ENCODE measurements at regions not wholly inside any gene's neighbourhood (a gene's known extent, or its start where the extent isn't known, plus 50 kb on each side); places are given as distances from the start of the nearest gene placed in this dataset.

DNA sequence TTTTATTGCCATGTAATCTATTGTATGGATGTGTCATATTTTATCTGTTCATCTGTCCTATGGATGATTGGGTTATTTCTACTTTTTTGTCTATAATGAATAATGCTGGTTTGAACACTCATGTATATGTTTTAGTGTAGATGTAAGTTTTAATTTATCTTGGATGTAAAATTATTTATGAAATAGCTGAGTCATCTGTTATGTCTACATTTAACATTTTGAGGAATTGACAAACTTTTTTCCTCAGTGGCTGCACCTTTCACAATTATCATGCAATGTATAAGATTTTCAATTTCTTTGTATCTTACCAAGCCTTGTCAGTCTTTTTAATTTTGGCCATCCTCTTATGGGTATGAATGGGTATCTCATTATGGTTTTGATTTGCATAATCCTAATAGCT is 666.4 kb downstream of the DIPK2A start:
- H3K4me3 ChIP-seq, result no peak overlapping the region
- in situ Hi-C loops (cut with MboI; ENCODE audit: low pct_unique_long_range_greater_than_20kb in 2 of 9, low sequenced_read_pairs in 9 of 9, unreplicated experiment in 9 of 9), result no loop called here
- no peak for ATAC-seq (replicated peaks in 6 of 8)
- no peak overlapping the region for H3K27ac ChIP-seq
- H3K4me1 ChIP-seq (replicated peaks in 1 of 2), result peaks cover 0 to 3% of the 10 kb centered on the region in 2 donors

DNA sequence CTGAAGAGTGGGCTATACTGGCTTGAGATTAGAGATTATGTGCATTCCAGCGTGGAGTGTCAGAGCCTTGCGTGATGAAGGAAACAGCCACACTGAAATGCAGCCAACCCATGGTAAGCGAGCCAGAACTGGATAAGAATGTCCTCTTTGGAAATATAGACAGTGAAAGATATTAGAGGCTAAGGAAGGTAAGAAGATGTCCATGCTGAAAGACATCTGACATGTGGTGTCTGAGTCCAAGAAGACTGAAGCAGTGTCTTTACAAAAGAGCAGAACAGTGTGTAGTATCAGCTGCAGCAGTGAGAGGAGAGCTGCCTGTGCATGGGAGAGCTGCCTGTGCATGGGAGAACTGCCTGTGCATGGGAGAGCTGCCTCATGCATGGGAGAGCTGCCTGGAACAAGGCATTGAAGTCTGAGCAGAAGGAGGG is 672.2 kb downstream of the DIPK2A start:
- peak; percentile 75 to 99 (median 82) for ATAC-seq (replicated peaks in 6 of 8)
- Histone ChIP-seq H3K4me3 (no peak overlapping the region), H3K4me1 (replicated peaks in 1 of 2) (peaks cover 3 to 8% of the 10 kb centered on the region in 2 donors), H3K27ac (no peak overlapping the region)
- WGBS, 10 experiments, result 0 to 100% (median 68%) methylated on average over 1 to 3 of the region's 3 CpGs
- in situ Hi-C loops (cut with MboI; ENCODE audit: low pct_unique_long_range_greater_than_20kb in 2 of 9, low sequenced_read_pairs in 9 of 9, unreplicated experiment in 9 of 9), result no loop called here

DNA sequence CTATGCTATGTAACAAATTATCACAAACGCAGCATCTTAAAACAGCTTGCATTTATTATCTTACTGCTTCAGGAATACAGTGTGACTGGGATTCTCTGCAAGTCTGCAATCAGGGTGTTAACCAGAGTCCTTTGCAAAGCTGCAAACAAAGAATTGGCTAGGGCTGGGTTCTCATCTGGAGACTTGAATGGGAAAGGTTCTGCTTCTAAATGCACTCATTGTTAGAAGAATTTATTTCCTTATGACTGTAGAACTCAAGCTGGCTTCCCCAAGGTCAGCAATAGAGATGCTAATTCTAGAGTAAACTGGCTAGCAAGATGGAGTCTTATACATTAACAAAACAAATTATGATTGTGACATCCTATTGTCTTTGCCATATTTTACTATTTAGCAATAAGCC is 673.7 kb downstream of the DIPK2A start:
- Histone ChIP-seq H3K4me1 (replicated peaks in 1 of 2) (peaks cover 3 to 8% of the 10 kb centered on the region in 2 donors), H3K4me3 (no peak overlapping the region), H3K27ac (no peak overlapping the region)
- peak in 4 of 8 experiments; percentile 16 to 57 (median 48) for ATAC-seq (replicated peaks in 6 of 8)
- 0 to 71% (median 57%) methylated on average over 1 of the region's 1 CpG; no CpG with 5 or more reads in 3 of the 10 experiments for WGBS, 10 experiments
- in situ Hi-C loops (cut with MboI; ENCODE audit: low pct_unique_long_range_greater_than_20kb in 2 of 9, low sequenced_read_pairs in 9 of 9, unreplicated experiment in 9 of 9), result no loop called here

DNA sequence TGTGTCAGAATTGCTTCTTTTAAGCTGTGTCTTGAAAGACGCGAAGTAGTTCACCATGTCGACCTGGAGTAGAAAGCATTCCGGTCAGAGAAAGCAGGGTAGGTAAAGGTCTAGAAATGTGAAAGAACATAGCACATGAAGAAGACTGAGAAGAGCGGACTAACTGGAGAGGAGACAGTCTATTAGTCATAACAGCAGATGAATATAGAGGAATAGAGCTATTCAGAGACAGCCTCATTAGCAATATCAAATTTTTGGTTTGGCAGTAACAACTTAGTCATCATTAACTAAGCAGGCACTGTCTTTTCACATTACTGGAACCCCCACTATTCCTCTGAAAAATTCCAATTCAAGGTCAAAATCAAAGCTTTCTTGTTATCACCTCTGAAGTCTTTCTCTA is 678.8 kb downstream of the DIPK2A start:
- no peak overlapping the region for H3K27ac ChIP-seq
- no peak overlapping the region for H3K4me3 ChIP-seq
- in situ Hi-C loops (cut with MboI; ENCODE audit: low pct_unique_long_range_greater_than_20kb in 2 of 9, low sequenced_read_pairs in 9 of 9, unreplicated experiment in 9 of 9), result no loop called here
- no peaks in the 10 kb centered on the region for H3K4me1 ChIP-seq (replicated peaks in 1 of 2)
- WGBS, 10 experiments, result 71 to 100% (median 92%) methylated on average over 4 to 5 of the region's 5 CpGs
- ATAC-seq (replicated peaks in 6 of 8), result peak in 2 of 8 experiments; percentile 74 to 79

DNA sequence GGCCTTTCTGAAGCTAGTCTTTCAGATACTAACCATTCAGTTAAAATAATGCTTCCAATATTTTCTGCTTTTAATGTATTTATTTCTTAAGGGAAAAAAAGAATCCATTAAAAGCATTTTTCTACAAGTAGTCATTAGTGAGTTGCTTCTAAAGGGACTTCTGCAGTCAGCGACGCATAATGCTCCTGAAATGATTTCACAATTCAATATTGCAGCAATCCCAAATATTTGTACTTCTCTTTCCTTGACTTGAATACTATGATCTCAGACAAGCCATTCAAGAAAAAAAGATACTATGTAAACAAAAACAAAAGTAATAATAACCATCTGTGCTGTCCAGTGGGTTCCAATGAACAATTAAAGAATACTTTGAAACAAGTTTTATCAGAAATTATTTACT is 681.0 kb downstream of the DIPK2A start:
- no peak for ATAC-seq (replicated peaks in 6 of 8)
- no peak overlapping the region for H3K27ac ChIP-seq
- in situ Hi-C loops (cut with MboI; ENCODE audit: low pct_unique_long_range_greater_than_20kb in 2 of 9, low sequenced_read_pairs in 9 of 9, unreplicated experiment in 9 of 9), result no loop called here
- WGBS, 10 experiments, result 0 to 100% (median 94%) methylated on average over 1 to 2 of the region's 2 CpGs
- no peak overlapping the region for H3K4me3 ChIP-seq
- H3K4me1 ChIP-seq (replicated peaks in 1 of 2), result no peaks in the 10 kb centered on the region

DNA sequence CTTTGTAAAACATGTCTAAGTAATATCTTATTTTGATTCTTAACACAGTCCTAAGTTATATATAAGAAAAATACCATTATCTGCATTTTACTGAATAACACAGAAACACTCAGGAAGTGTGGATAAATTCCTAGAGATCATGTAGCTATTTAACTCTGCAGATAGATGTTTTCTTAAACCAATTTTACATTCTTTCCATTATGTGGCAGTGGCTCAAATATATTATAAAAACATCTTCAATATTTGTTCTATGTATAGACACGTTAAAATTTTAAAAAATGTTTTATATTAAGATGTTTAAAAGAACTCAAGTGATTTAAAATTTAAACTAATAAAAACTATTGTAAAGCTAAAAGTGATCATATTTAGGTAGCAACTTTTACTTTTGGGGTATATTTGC is 683.8 kb downstream of the DIPK2A start:
- in situ Hi-C loops (cut with MboI; ENCODE audit: low pct_unique_long_range_greater_than_20kb in 2 of 9, low sequenced_read_pairs in 9 of 9, unreplicated experiment in 9 of 9), result no loop called here
- no peak for ATAC-seq (replicated peaks in 6 of 8)
- Histone ChIP-seq H3K4me1 (replicated peaks in 1 of 2) (no peaks in the 10 kb centered on the region), H3K27ac (no peak overlapping the region), H3K4me3 (no peak overlapping the region)
- 0 to 100% (median 77%) methylated on average over 1 of the region's 1 CpG for WGBS, 10 experiments

DNA sequence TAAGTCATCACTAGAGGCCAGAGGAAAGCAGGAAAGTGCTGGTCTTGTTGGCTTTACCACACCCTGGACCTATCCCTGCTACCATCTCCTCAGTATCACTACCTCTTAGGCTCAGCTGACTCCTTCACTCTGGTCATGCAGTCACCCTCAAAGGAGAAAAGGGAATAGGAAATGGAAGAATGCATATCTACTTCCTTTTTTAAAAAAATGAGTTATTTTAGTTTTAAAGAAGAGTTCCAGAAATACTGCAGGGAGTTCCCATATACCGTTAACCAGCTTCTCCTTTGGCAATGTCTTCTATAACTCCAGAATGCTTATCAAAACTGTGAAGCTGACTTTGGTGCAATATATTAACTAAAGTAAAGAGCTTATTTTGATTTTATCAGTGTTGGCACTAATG is 688.6 kb downstream of the DIPK2A start:
- no peak for ATAC-seq (replicated peaks in 6 of 8)
- Histone ChIP-seq H3K4me1 (replicated peaks in 1 of 2) (no peaks in the 10 kb centered on the region), H3K4me3 (no peak overlapping the region), H3K27ac (no peak overlapping the region)
- in situ Hi-C loops (cut with MboI; ENCODE audit: low pct_unique_long_range_greater_than_20kb in 2 of 9, low sequenced_read_pairs in 9 of 9, unreplicated experiment in 9 of 9), result no loop called here
- 67 to 100% (median 100%) methylated on average over 1 of the region's 1 CpG; no CpG with 5 or more reads in 1 of the 10 experiments for WGBS, 10 experiments

DNA sequence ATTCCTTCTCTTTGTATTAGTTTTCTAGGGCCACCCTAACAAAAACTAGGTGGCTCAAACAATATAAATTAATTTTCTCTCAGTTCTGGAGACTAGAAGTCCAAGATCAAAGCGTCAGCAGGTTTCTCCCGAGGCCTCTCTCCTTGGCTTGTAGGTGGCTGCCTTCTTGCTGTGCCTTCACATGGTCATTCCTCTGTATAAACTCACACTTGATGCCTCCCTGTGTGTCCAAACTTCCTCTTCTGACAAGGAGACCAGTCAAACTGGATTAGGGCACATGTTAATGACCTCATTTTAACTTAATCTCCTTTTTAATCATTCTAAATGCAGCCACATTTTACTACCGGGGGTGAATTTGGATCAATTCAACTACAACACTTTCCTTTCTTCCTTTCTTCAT is 691.1 kb downstream of the DIPK2A start:
- 10 to 100% (median 88%) methylated on average over 1 to 3 of the region's 3 CpGs for WGBS, 10 experiments
- no peak for ATAC-seq (replicated peaks in 6 of 8)
- in situ Hi-C loops (cut with MboI; ENCODE audit: low pct_unique_long_range_greater_than_20kb in 2 of 9, low sequenced_read_pairs in 9 of 9, unreplicated experiment in 9 of 9), result no loop called here
- Histone ChIP-seq H3K4me3 (no peak overlapping the region), H3K4me1 (replicated peaks in 1 of 2) (no peaks in the 10 kb centered on the region), H3K27ac (no peak overlapping the region)

DNA sequence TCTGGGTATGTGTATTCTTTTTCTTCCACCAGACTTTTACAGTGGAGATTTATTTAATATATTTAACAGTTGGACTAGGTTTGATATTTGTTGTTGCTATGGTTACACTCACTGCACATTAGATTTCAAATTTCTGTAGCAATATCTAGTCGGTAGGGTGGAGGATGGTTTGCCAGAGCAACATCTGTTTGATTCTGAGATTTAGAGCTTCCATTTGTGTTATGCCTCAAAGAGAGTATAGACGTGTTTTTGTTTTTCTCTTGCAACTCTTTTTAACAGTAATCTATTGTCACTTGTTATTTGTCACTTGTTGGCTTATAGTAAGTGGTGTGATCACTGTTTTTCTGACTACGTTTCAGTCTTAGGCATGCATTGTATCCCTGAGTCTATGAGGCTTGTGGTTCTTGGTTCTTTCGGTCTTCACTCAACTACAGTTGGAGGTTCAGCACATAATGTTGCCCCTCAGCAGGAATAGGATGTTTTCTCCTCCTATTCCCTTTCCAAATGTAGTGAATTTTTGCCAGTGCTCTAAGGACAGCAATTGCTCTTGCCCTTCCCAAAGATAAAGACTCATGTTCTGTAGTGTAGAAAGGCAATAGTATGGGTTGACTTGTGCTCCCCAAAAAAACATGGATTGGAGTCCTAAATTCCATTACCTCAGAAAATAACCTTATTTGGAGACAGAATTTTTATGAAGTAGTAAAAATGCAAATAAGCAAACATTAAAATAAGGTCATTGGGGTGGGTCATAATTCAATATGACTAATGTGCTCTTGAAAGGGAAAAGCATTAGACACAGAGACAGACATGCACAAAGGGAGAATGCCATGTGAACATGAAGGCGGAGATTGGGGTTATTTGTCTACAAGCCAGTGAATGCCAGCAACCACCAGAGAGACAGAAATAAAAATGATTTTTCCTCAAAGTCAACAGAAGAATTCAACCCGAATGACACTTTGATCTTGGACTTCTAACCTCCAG is 692.1 kb downstream of the DIPK2A start:
- Histone ChIP-seq H3K4me3 (no peak overlapping the region), H3K27ac (no peak overlapping the region), H3K4me1 (replicated peaks in 1 of 2) (no peaks in the 10 kb centered on the region)
- WGBS, 10 experiments, result 11 to 90% (median 66%) methylated on average over 3 to 6 of the region's 6 CpGs
- in situ Hi-C loops (cut with MboI; ENCODE audit: low pct_unique_long_range_greater_than_20kb in 2 of 9, low sequenced_read_pairs in 9 of 9, unreplicated experiment in 9 of 9), result no loop called here
- peak in 2 of 8 experiments; percentile 67 to 75 for ATAC-seq (replicated peaks in 6 of 8)

DNA sequence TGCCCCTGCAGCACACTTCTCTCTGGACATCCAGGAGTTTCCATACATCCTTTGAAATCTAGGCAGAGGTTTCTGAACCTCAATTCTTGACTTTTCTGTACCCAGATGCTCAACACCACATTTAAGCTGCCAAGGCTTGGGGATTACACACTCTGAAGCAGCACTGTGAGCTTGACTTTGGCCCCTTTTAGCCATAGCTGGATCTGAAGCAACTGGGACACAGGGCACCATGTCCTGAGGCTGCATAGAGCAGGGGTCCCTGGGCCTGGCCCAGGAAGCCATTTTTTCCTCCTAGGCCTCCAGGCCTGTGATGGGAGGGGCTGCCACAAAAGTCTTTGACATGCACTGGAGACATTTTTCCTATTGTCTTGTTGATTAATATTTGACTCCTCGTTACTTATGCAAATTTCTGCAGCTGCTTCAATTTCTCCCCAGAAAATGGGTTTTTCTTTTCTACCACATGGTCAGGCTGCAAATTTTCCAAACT is 694.0 kb downstream of the DIPK2A start:
- no peak for ATAC-seq (replicated peaks in 6 of 8)
- in situ Hi-C loops (cut with MboI; ENCODE audit: low pct_unique_long_range_greater_than_20kb in 2 of 9, low sequenced_read_pairs in 9 of 9, unreplicated experiment in 9 of 9), result no loop called here
- Histone ChIP-seq H3K4me1 (replicated peaks in 1 of 2) (no peaks in the 10 kb centered on the region), H3K27ac (no peak overlapping the region), H3K4me3 (no peak overlapping the region)
- 0 to 80% (median 31%) methylated on average over 1 of the region's 1 CpG; no CpG with 5 or more reads in 6 of the 10 experiments for WGBS, 10 experiments

DNA sequence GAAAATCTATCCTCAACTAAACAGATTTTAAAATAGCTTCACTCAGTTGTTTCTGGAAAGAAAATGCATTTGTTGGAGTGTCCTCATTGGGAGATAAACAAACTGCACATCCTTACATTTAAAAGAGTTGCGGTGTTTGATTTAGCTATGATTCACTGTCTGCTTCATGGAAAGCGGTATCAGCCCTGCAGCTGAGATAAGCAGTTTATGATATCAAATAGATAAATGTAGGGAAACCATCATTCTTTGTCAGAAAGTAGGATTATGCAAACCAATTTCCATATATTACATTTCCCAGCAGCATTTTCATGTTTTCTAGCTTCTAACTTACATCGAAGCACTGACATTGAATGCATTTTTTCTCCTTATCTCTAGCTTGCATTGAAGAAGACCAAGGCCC is 698.9 kb downstream of the DIPK2A start:
- no peak for ATAC-seq (replicated peaks in 6 of 8)
- Histone ChIP-seq H3K27ac (no peak overlapping the region), H3K4me3 (no peak overlapping the region), H3K4me1 (replicated peaks in 1 of 2) (no peaks in the 10 kb centered on the region)
- in situ Hi-C loops (cut with MboI; ENCODE audit: low pct_unique_long_range_greater_than_20kb in 2 of 9, low sequenced_read_pairs in 9 of 9, unreplicated experiment in 9 of 9), result no loop called here
- 58 to 100% (median 90%) methylated on average over 1 to 3 of the region's 3 CpGs for WGBS, 10 experiments

DNA sequence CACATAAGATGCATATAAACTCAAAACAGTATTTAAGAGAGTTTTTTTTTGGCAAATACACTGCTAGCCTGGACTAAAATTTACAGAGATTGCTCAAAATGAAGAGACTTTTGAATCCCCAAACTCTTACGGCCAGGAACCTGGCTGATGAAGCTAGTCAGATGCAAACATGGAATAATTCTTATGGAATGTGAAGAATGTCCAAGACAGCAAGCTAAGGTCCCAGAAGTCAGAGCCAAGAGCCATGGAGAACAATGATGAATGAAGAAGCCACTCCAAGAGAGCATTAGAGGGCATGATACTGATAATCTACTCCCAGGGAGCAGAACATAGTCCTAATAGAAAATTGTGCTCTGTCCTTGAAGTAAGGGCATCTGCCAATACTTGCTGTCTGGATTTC is 705.5 kb downstream of the DIPK2A start:
- peak in 1 of 8 experiments; percentile 46 for ATAC-seq (replicated peaks in 6 of 8)
- in situ Hi-C loops (cut with MboI; ENCODE audit: low pct_unique_long_range_greater_than_20kb in 2 of 9, low sequenced_read_pairs in 9 of 9, unreplicated experiment in 9 of 9), result no loop called here
- H3K4me3 ChIP-seq, result no peak overlapping the region
- WGBS, 10 experiments, result 0 to 100% (median 80%) methylated on average over 1 of the region's 1 CpG; no CpG with 5 or more reads in 3 of the 10 experiments
- H3K4me1 ChIP-seq (replicated peaks in 1 of 2), result no peaks in the 10 kb centered on the region
- no peak overlapping the region for H3K27ac ChIP-seq

DNA sequence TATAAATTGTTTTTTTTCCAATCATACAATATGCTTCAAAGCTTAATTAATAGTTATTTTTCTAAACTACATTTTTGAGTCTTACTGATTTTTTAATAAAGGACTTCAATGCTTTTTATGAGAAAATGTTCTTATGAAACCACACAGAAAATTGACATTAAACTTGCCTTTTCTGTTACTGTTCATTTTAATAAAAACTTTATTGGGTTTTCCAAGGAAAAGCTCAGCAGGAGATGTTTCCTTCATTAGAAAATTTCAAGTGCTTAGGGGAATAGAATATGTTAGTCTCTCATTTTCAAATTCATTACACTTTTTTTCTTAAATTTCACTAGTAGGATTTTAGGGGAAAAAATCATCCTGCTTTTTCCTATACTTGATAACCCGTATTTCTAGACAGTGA is 711.4 kb downstream of the DIPK2A start:
- in situ Hi-C loops (cut with MboI; ENCODE audit: low pct_unique_long_range_greater_than_20kb in 2 of 9, low sequenced_read_pairs in 9 of 9, unreplicated experiment in 9 of 9), result no loop called here
- no peak for ATAC-seq (replicated peaks in 6 of 8)
- Histone ChIP-seq H3K4me1 (replicated peaks in 1 of 2) (no peaks in the 10 kb centered on the region), H3K27ac (no peak overlapping the region), H3K4me3 (no peak overlapping the region)
- WGBS, 10 experiments, result 50 to 100% (median 90%) methylated on average over 1 of the region's 1 CpG; no CpG with 5 or more reads in 1 of the 10 experiments

DNA sequence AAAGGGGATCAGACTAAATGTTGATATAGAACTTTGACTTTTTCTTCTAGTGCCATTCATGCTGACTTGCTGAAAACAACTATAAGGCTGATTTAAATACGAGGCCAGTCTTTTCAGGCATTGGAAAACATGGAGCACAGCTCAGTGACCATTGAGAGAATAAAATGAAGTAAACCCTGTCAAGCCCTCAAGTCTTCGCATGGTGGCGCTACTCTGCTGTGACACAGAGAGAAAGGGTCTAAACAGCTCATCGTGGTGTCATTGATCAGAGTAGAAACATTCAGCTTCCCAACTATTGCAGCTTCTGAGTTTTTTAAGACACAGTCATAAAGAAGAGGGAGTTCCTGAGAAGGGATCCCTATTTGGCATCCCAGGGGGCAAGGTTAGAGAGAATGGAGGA is 716.2 kb downstream of the DIPK2A start:
- in situ Hi-C loops (cut with MboI; ENCODE audit: low pct_unique_long_range_greater_than_20kb in 2 of 9, low sequenced_read_pairs in 9 of 9, unreplicated experiment in 9 of 9), result no loop called here
- no peak for ATAC-seq (replicated peaks in 6 of 8)
- Histone ChIP-seq H3K4me1 (replicated peaks in 1 of 2) (peaks cover 0 to 3% of the 10 kb centered on the region in 2 donors), H3K4me3 (no peak overlapping the region), H3K27ac (no peak overlapping the region)
- 8 to 98% (median 78%) methylated on average over 2 to 4 of the region's 4 CpGs; no CpG with 5 or more reads in 1 of the 10 experiments for WGBS, 10 experiments

All from motor neuron (in vitro differentiated cells).